ENCODE measurements at regions not wholly inside any gene's neighbourhood (a gene's known extent, or its start where the extent isn't known, plus 50 kb on each side); places are given as distances from the start of the nearest gene placed in this dataset.

GRCh38 chr9:96033896-96034295, 158.4 kb downstream of the ERCC6L2 start:
- no peak for DNase-seq (ENCODE audit: low read depth, low spot score)
- Histone ChIP-seq H3K9me3 (replicated peaks; ENCODE audit: control insufficient read depth, insufficient read depth, low read length) (no peaks in the 10 kb centered on the region), H3K4me1 (ENCODE audit: control insufficient read depth, extremely low read depth, insufficient read depth, low read length) (no peaks in the 10 kb centered on the region), H3K27ac (ENCODE audit: insufficient read depth, low read depth, low read length) (no peak overlapping the region), H3K4me2 (ENCODE audit: insufficient read depth, low read length) (no peak overlapping the region), H3K9ac (replicated peaks; ENCODE audit: extremely low read depth, insufficient read depth, low read length) (no peak overlapping the region), H3K27me3 (ENCODE audit: control insufficient read depth in 2 of 2, insufficient read depth in 2 of 2, low read length in 2 of 2) (no peaks in the 10 kb centered on the region), H3K79me2 (ENCODE audit: control insufficient read depth, insufficient read depth, low read length) (no peaks in the 10 kb centered on the region), H3K9me1 (replicated peaks; ENCODE audit: control insufficient read depth, extremely low read depth, insufficient read depth, low read length) (no peaks in the 10 kb centered on the region), H4K20me1 (replicated peaks; ENCODE audit: control insufficient read depth, extremely low read depth, insufficient read depth, low read length) (no peaks in the 10 kb centered on the region), H2AFZ (ENCODE audit: low read depth, low read length) (no peak overlapping the region), H3K4me3 (replicated peaks in 1 of 3; ENCODE audit: insufficient read depth in 1 of 3, low read depth in 1 of 3, low read length in 3 of 3) (no peak overlapping the region), H3K36me3 (ENCODE audit: control insufficient read depth in 2 of 2, extremely low read depth in 1 of 2, insufficient read depth in 2 of 2, low read length in 2 of 2) (no peaks in the 10 kb centered on the region)
- BruUV-seq (replicated peaks): no TSS peak
- intact Hi-C loops (cut with micrococcal nuclease): no loop called here
- ChIA-PET CTCF (no interaction called here), POLR2A (no interaction called here)
- FAIRE-seq: no peak
- dilution Hi-C loops (cut with MboI; ENCODE audit: extremely low pct_ligation_motif_present, low sequenced_read_pairs): no loop called here
- no peak for TF ChIP-seq FOS (IDR thresholded peaks at IDR 0.05; ENCODE audit: borderline replicate concordance, insufficient read depth, low read length)
- no peak for TF ChIP-seq EZH2 (IDR thresholded peaks at IDR 0.05; ENCODE audit: borderline replicate concordance, low read depth, low read length, severe bottlenecking)
- no peak for TF ChIP-seq CTCF (IDR thresholded peaks at IDR 0.05; ENCODE audit: extremely low read depth in 1 of 2, insufficient read depth in 1 of 2, low read depth in 1 of 2, low read length in 2 of 2)
- TF ChIP-seq POLR2A (IDR thresholded peaks at IDR 0.05; ENCODE audit: low read depth, low read length): no peak
- TF ChIP-seq GATA2 (IDR thresholded peaks at IDR 0.05; ENCODE audit: insufficient read depth, insufficient read length, low read depth, low read length): no peak
- TF ChIP-seq MYC (IDR thresholded peaks at IDR 0.05; ENCODE audit: low read depth, low read length): no peak

DNA sequence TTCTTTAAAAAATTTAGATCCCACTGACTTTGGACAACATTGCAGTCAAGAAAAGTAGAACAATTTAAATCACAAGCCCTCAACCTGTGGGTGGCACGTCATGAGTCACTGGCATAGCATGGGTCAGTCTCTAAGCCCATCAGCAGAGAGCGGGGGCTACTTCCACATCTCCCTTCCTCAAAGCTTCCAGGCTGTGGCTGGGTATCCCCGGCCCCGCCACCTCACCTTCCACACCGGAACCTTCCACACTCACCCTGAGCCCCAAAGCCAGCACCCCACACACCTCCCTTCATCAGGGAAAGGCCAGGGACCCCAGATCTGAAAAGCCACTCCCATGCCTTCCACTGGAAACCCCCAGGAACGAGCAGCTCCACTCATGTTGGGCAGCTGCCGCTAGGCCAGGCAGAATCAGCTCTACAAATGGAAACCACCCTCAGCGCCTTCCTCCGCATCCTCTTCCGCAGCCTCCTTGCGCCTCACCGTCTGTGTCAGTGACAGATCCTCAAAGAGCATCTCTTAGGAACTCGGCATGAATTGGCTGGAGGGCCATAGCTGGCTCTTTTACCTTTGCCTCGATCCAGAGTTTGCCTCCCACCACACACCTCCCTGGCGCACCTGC, 156.5 kb downstream of the ERCC6L2 start:
- Histone ChIP-seq H3K27me3 (ENCODE audit: control insufficient read depth in 2 of 2, insufficient read depth in 2 of 2, low read length in 2 of 2) (peaks cover 4 to 9% of the 10 kb centered on the region in 2 experiments), H3K9me3 (replicated peaks; ENCODE audit: control insufficient read depth, insufficient read depth, low read length) (no peaks in the 10 kb centered on the region), H3K4me3 (replicated peaks in 1 of 3; ENCODE audit: insufficient read depth in 1 of 3, low read depth in 1 of 3, low read length in 3 of 3) (no peak overlapping the region), H3K4me2 (ENCODE audit: insufficient read depth, low read length) (no peak overlapping the region), H3K79me2 (ENCODE audit: control insufficient read depth, insufficient read depth, low read length) (no peaks in the 10 kb centered on the region), H3K36me3 (ENCODE audit: control insufficient read depth in 2 of 2, extremely low read depth in 1 of 2, insufficient read depth in 2 of 2, low read length in 2 of 2) (no peaks in the 10 kb centered on the region), H4K20me1 (replicated peaks; ENCODE audit: control insufficient read depth, extremely low read depth, insufficient read depth, low read length) (no peaks in the 10 kb centered on the region), H3K4me1 (ENCODE audit: control insufficient read depth, extremely low read depth, insufficient read depth, low read length) (no peaks in the 10 kb centered on the region), H2AFZ (ENCODE audit: low read depth, low read length) (no peak overlapping the region), H3K9ac (replicated peaks; ENCODE audit: extremely low read depth, insufficient read depth, low read length) (no peak overlapping the region), H3K9me1 (replicated peaks; ENCODE audit: control insufficient read depth, extremely low read depth, insufficient read depth, low read length) (no peaks in the 10 kb centered on the region), H3K27ac (ENCODE audit: insufficient read depth, low read depth, low read length) (no peak overlapping the region)
- DNase-seq (ENCODE audit: low read depth, low spot score) (no peak), FAIRE-seq (no peak)
- intact Hi-C loops (cut with micrococcal nuclease): no loop called here
- dilution Hi-C loops (cut with MboI; ENCODE audit: extremely low pct_ligation_motif_present, low sequenced_read_pairs): no loop called here
- ChIA-PET CTCF (no interaction called here), POLR2A (no interaction called here)
- TF ChIP-seq FOS (IDR thresholded peaks at IDR 0.05; ENCODE audit: borderline replicate concordance, insufficient read depth, low read length): no peak
- TF ChIP-seq JUN (IDR thresholded peaks at IDR 0.05; ENCODE audit: borderline replicate concordance, insufficient read depth, insufficient read length, low read depth): no peak
- no peak for TF ChIP-seq POLR2AphosphoS5 (IDR thresholded peaks at IDR 0.05; ENCODE audit: insufficient read depth, low read depth, low read length)
- TF ChIP-seq POLR2A (IDR thresholded peaks at IDR 0.05; ENCODE audit: low read depth, low read length): no peak
- TF ChIP-seq EZH2 (IDR thresholded peaks at IDR 0.05; ENCODE audit: borderline replicate concordance, low read depth, low read length, severe bottlenecking): no peak
- no peak for TF ChIP-seq MYC (IDR thresholded peaks at IDR 0.05; ENCODE audit: low read depth, low read length)
- TF ChIP-seq GATA2 (IDR thresholded peaks at IDR 0.05; ENCODE audit: insufficient read depth, insufficient read length, low read depth, low read length): no peak
- TF ChIP-seq, protein P1, sequence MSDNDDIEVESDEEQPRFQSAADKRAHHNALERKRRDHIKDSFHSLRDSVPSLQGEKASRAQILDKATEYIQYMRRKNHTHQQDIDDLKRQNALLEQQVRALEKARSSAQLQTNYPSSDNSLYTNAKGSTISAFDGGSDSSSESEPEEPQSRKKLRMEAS (IDR thresholded peaks at IDR 0.05; ENCODE audit: insufficient read depth, insufficient read length): no peak
- TF ChIP-seq CTCF (IDR thresholded peaks at IDR 0.05; ENCODE audit: extremely low read depth in 1 of 2, insufficient read depth in 1 of 2, low read depth in 1 of 2, low read length in 2 of 2): no peak
- no TSS peak for BruUV-seq (replicated peaks)

Measured in endothelial cell of umbilical vein (primary cell).